ENCODE measurements at regions not wholly inside any gene's neighbourhood (a gene's known extent, or its start where the extent isn't known, plus 50 kb on each side); places are given as distances from the start of the nearest gene placed in this dataset.

DNA sequence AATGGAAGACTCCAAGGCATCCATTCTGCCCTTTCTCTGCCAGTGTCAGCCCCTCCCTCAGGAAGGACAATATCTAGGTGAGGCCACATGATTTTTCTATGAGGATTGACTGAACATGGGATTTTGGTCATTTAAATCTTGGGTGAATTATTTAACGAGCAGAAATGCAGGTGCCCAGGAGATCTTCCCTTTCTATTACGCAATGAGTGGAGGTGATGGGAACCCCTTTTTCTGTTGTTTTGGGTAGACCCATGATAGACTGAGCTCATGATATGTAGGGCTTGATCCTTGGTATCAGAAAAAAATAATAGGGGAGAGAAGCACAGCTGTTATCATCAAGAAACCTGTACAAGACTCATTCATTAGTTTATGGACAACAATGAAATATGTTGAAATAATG, 112.6 kb upstream of the SPTLC3 start:
- Histone ChIP-seq H3K9me2 (replicated peaks; ENCODE audit: control insufficient read depth, low read length) (no peaks in the 10 kb centered on the region), H3K4me2 (ENCODE audit: low read length) (no peak overlapping the region), H3F3A (ENCODE audit: control insufficient read depth, insufficient read depth) (no peaks in the 10 kb centered on the region), H3K36me3 (ENCODE audit: control insufficient read depth, low read length) (no peaks in the 10 kb centered on the region), H3K27me3 (ENCODE audit: control insufficient read depth, low read length) (no peaks in the 10 kb centered on the region), H4K20me1 (ENCODE audit: control insufficient read depth, insufficient read depth, low read depth, low read length) (no peaks in the 10 kb centered on the region), H3K4me1 (ENCODE audit: control insufficient read depth, low read length) (no peaks in the 10 kb centered on the region), H3K9me3 (ENCODE audit: control insufficient read depth, insufficient read depth, low read length) (no peaks in the 10 kb centered on the region; the same call in 1 of the 2 replicates), H3K27ac (ENCODE audit: low read depth, low read length) (no peak overlapping the region), H3K4me3 (ENCODE audit: low read length) (no peak overlapping the region), H3K79me2 (ENCODE audit: control insufficient read depth, low read length) (no peaks in the 10 kb centered on the region)
- no peak for TF ChIP-seq EZH2phosphoT487 (IDR thresholded peaks at IDR 0.05; ENCODE audit: borderline replicate concordance, low read length)
- TF ChIP-seq, protein P1, sequence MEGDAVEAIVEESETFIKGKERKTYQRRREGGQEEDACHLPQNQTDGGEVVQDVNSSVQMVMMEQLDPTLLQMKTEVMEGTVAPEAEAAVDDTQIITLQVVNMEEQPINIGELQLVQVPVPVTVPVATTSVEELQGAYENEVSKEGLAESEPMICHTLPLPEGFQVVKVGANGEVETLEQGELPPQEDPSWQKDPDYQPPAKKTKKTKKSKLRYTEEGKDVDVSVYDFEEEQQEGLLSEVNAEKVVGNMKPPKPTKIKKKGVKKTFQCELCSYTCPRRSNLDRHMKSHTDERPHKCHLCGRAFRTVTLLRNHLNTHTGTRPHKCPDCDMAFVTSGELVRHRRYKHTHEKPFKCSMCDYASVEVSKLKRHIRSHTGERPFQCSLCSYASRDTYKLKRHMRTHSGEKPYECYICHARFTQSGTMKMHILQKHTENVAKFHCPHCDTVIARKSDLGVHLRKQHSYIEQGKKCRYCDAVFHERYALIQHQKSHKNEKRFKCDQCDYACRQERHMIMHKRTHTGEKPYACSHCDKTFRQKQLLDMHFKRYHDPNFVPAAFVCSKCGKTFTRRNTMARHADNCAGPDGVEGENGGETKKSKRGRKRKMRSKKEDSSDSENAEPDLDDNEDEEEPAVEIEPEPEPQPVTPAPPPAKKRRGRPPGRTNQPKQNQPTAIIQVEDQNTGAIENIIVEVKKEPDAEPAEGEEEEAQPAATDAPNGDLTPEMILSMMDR (IDR thresholded peaks at IDR 0.05; ENCODE audit: low read depth, low read length, poor library complexity, severe bottlenecking) = no peak

DNA sequence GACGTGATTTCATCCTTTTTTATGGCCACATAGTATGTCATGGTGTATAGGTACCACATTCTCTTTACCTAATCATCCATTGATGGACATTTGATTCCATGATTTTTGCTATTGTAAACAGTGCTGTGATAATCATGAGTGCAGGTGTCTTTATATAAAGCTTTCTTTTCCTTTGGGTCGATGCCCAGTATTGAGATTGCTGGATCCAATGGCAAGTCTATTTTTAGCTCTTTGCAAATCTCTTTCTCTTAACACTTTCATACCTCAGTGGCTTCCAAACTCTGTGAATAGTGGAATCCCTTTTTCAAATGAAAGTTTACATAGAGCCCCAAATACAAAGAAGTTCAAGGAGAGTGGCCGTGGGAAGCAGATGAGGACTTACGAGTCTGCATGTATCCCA, 105.8 kb upstream of the SPTLC3 start:
- no peak overlapping the region for H3K27ac ChIP-seq (ENCODE audit: low read depth, low read length)
- H4K20me1 ChIP-seq (ENCODE audit: control insufficient read depth, insufficient read depth, low read depth, low read length) = no peaks in the 10 kb centered on the region
- H3K4me3 ChIP-seq (ENCODE audit: low read length) = no peak overlapping the region
- no peaks in the 10 kb centered on the region for H3F3A ChIP-seq (ENCODE audit: control insufficient read depth, insufficient read depth)
- TF ChIP-seq, protein P1 (IDR thresholded peaks at IDR 0.05; ENCODE audit: low read depth, low read length, poor library complexity, severe bottlenecking) = no peak
- TF ChIP-seq EZH2phosphoT487 (IDR thresholded peaks at IDR 0.05; ENCODE audit: borderline replicate concordance, low read length) = no peak
- H3K4me1 ChIP-seq (ENCODE audit: control insufficient read depth, low read length) = no peaks in the 10 kb centered on the region
- no peaks in the 10 kb centered on the region for H3K36me3 ChIP-seq (ENCODE audit: control insufficient read depth, low read length)
- no peaks in the 10 kb centered on the region; the same call in 1 of the 2 replicates for H3K9me3 ChIP-seq (ENCODE audit: control insufficient read depth, insufficient read depth, low read length)
- no peak overlapping the region for H3K4me2 ChIP-seq (ENCODE audit: low read length)
- H3K9me2 ChIP-seq (replicated peaks; ENCODE audit: control insufficient read depth, low read length) = no peaks in the 10 kb centered on the region
- no peaks in the 10 kb centered on the region for H3K27me3 ChIP-seq (ENCODE audit: control insufficient read depth, low read length)
- no peaks in the 10 kb centered on the region for H3K79me2 ChIP-seq (ENCODE audit: control insufficient read depth, low read length)

DNA sequence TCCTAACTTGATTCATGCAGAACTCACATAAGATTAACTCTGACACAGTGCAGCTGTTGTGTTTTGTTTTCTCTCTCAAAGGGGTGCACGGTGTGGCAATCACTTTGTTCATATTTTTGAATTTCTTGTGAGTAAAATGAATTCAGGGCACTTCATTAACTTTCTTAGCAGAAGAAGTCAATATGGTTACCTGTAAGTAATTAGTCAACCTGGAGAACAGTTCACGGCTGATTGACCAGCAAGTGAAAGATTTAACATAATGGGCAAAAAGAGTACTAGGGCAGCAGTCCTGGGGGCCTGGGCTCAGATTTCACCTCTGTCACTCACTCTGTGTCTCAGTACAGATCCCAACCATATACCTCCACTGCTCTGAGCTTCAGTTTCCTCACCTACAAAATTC, 102.4 kb upstream of the SPTLC3 start:
- Histone ChIP-seq H3F3A (ENCODE audit: control insufficient read depth, insufficient read depth) (no peaks in the 10 kb centered on the region), H3K9me3 (ENCODE audit: control insufficient read depth, insufficient read depth, low read length) (no peaks in the 10 kb centered on the region), H3K79me2 (ENCODE audit: control insufficient read depth, low read length) (no peaks in the 10 kb centered on the region), H3K36me3 (ENCODE audit: control insufficient read depth, low read length) (no peaks in the 10 kb centered on the region), H3K9me2 (replicated peaks; ENCODE audit: control insufficient read depth, low read length) (no peaks in the 10 kb centered on the region), H3K27me3 (ENCODE audit: control insufficient read depth, low read length) (no peaks in the 10 kb centered on the region), H3K4me3 (ENCODE audit: low read length) (no peak overlapping the region), H4K20me1 (ENCODE audit: control insufficient read depth, insufficient read depth, low read depth, low read length) (no peaks in the 10 kb centered on the region), H3K4me1 (ENCODE audit: control insufficient read depth, low read length) (no peaks in the 10 kb centered on the region), H3K27ac (ENCODE audit: low read depth, low read length) (no peak overlapping the region), H3K4me2 (ENCODE audit: low read length) (no peak overlapping the region)
- TF ChIP-seq EZH2phosphoT487 (IDR thresholded peaks at IDR 0.05; ENCODE audit: borderline replicate concordance, low read length) = no peak

DNA sequence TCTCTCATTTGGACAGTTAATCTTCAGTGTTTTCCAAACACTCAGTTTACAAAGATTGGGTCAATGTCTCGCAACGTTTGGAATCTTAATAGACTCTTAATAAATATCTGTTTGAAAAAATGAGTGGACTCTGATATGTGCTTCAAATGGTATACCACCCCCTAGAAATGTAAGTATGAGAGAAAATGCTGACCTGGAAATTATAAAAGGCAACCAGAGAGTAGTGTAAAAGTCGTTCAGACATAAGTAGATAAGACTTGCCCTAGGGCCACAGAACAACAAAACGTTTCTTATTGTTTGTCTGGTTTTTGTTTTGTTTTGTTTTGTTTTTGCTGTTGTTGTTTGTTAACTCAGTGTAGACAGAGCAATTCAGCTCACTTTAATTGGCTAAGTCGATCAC, 97.4 kb upstream of the SPTLC3 start:
- Histone ChIP-seq H4K20me1 (ENCODE audit: control insufficient read depth, insufficient read depth, low read depth, low read length) (no peaks in the 10 kb centered on the region), H3K4me2 (ENCODE audit: low read length) (no peak overlapping the region), H3K9me2 (replicated peaks; ENCODE audit: control insufficient read depth, low read length) (no peaks in the 10 kb centered on the region), H3F3A (ENCODE audit: control insufficient read depth, insufficient read depth) (no peaks in the 10 kb centered on the region), H3K4me1 (ENCODE audit: control insufficient read depth, low read length) (no peaks in the 10 kb centered on the region), H3K9me3 (ENCODE audit: control insufficient read depth, insufficient read depth, low read length) (no peaks in the 10 kb centered on the region), H3K27me3 (ENCODE audit: control insufficient read depth, low read length) (no peaks in the 10 kb centered on the region), H3K4me3 (ENCODE audit: low read length) (no peak overlapping the region), H3K36me3 (ENCODE audit: control insufficient read depth, low read length) (no peaks in the 10 kb centered on the region), H3K79me2 (ENCODE audit: control insufficient read depth, low read length) (no peaks in the 10 kb centered on the region), H3K27ac (ENCODE audit: low read depth, low read length) (no peak overlapping the region)
- TF ChIP-seq EZH2phosphoT487 (IDR thresholded peaks at IDR 0.05; ENCODE audit: borderline replicate concordance, low read length) = no peak
- TF ChIP-seq, protein P1 (IDR thresholded peaks at IDR 0.05; ENCODE audit: low read depth, low read length, poor library complexity, severe bottlenecking) = no peak

Data from DOHH2 (cell line).